ENCODE measurements at regions not wholly inside any gene's neighbourhood (a gene's known extent, or its start where the extent isn't known, plus 50 kb on each side); places are given as distances from the start of the nearest gene placed in this dataset.

DNA sequence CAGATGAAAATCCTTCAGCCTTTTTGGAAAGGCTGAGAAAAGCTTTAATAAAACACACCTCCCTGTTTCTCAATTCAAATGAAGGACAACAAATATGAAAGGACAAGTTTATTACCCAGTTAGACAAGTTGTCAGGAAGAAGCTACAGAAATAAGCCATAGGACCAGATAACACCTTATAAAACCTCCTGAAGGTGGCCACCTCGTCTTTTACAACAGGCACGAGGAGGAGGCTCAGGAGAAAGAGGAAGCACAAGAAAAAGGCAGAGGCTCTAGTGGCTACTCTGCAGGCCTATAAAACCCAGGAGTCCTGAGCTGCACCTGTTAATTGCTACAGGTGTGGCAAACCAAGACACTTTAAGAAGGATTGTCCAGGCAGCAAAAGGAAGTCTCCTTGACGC, 352.1 kb upstream of the CDH18 start:
- Histone ChIP-seq H3K4me2 (ENCODE audit: low read length) (no peak overlapping the region), H3K27me3 (ENCODE audit: control insufficient read depth, insufficient read depth, low read length) (no peaks in the 10 kb centered on the region)

GRCh38 chr5:20335978-20336377, 348.0 kb upstream of the CDH18 start:
- no peaks in the 10 kb centered on the region for H3K27me3 ChIP-seq (ENCODE audit: control insufficient read depth, insufficient read depth, low read length)
- no peak overlapping the region for H3K4me2 ChIP-seq (ENCODE audit: low read length)
- no peak overlapping the region for H2AFZ ChIP-seq
- H3K27ac ChIP-seq = no peak overlapping the region
- H3K9me3 ChIP-seq (ENCODE audit: control insufficient read depth, low read length) = no peaks in the 10 kb centered on the region
- no peaks in the 10 kb centered on the region for H3K4me1 ChIP-seq
- TF ChIP-seq, protein P1, sequence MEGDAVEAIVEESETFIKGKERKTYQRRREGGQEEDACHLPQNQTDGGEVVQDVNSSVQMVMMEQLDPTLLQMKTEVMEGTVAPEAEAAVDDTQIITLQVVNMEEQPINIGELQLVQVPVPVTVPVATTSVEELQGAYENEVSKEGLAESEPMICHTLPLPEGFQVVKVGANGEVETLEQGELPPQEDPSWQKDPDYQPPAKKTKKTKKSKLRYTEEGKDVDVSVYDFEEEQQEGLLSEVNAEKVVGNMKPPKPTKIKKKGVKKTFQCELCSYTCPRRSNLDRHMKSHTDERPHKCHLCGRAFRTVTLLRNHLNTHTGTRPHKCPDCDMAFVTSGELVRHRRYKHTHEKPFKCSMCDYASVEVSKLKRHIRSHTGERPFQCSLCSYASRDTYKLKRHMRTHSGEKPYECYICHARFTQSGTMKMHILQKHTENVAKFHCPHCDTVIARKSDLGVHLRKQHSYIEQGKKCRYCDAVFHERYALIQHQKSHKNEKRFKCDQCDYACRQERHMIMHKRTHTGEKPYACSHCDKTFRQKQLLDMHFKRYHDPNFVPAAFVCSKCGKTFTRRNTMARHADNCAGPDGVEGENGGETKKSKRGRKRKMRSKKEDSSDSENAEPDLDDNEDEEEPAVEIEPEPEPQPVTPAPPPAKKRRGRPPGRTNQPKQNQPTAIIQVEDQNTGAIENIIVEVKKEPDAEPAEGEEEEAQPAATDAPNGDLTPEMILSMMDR (IDR thresholded peaks at IDR 0.05) = no peak
- H3K9ac ChIP-seq = no peak overlapping the region
- no peaks in the 10 kb centered on the region for H3K79me2 ChIP-seq
- H3K4me3 ChIP-seq (ENCODE audit: low read depth, low read length) = no peak overlapping the region
- H3K36me3 ChIP-seq (ENCODE audit: control insufficient read depth, insufficient read depth, low read length) = no peaks in the 10 kb centered on the region

More for the DNA sequence above, 352.1 kb upstream of the CDH18 start:
- TF ChIP-seq, protein P1 (IDR thresholded peaks at IDR 0.05) = no peak
- Histone ChIP-seq H3K36me3 (ENCODE audit: control insufficient read depth, insufficient read depth, low read length) (no peaks in the 10 kb centered on the region), H3K9me3 (ENCODE audit: control insufficient read depth, low read length) (no peaks in the 10 kb centered on the region), H3K9ac (no peak overlapping the region), H3K4me1 (no peaks in the 10 kb centered on the region), H3K4me3 (ENCODE audit: low read depth, low read length) (no peak overlapping the region), H3K79me2 (no peaks in the 10 kb centered on the region), H2AFZ (no peak overlapping the region), H3K27ac (no peak overlapping the region)

- Histone ChIP-seq H3K9me3 (ENCODE audit: control insufficient read depth, low read length) (no peaks in the 10 kb centered on the region), H3K4me1 (no peaks in the 10 kb centered on the region), H3K79me2 (no peaks in the 10 kb centered on the region), H2AFZ (no peak overlapping the region), H3K4me2 (ENCODE audit: low read length) (no peak overlapping the region), H3K36me3 (ENCODE audit: control insufficient read depth, insufficient read depth, low read length) (no peaks in the 10 kb centered on the region), H3K27ac (no peak overlapping the region), H3K27me3 (ENCODE audit: control insufficient read depth, insufficient read depth, low read length) (no peaks in the 10 kb centered on the region), H3K4me3 (ENCODE audit: low read depth, low read length) (no peak overlapping the region), H3K9ac (no peak overlapping the region)
- TF ChIP-seq, protein P1 (IDR thresholded peaks at IDR 0.05) = no peak
Measured at GRCh38 chr5:20331826-20332225, 343.8 kb upstream of the CDH18 start.

DNA sequence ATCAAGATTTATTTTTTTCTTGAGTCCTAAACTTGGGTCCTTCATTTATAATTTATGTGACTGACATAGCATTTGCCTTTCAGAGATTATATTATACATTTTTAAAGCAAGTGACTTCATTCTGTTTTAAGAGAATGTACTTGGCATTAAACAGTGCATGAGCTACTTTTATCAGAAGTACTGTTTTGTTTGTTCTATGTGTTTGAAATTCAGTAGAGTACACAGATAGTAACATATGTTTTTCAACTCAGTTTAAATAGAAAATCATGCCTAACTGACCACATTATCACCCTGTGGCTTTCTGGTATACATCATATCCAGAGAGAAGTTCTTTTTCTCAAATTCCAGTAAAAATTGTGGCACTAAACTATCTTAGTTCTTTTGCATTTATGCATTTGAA, 335.3 kb upstream of the CDH18 start:
- Histone ChIP-seq H3K36me3 (ENCODE audit: control insufficient read depth, insufficient read depth, low read length) (no peaks in the 10 kb centered on the region), H3K27me3 (ENCODE audit: control insufficient read depth, insufficient read depth, low read length) (no peaks in the 10 kb centered on the region), H3K4me2 (ENCODE audit: low read length) (no peak overlapping the region), H2AFZ (no peak overlapping the region), H3K9me3 (ENCODE audit: control insufficient read depth, low read length) (no peaks in the 10 kb centered on the region), H3K9ac (no peak overlapping the region), H3K27ac (no peak overlapping the region), H3K4me3 (ENCODE audit: low read depth, low read length) (no peak overlapping the region), H3K4me1 (no peaks in the 10 kb centered on the region), H3K79me2 (no peaks in the 10 kb centered on the region)
- TF ChIP-seq, protein P1 (IDR thresholded peaks at IDR 0.05) = no peak

GRCh38 chr5:20307391-20307790, 319.4 kb upstream of the CDH18 start:
- Histone ChIP-seq H3K9ac (no peak overlapping the region), H3K9me3 (ENCODE audit: control insufficient read depth, low read length) (no peaks in the 10 kb centered on the region), H3K79me2 (no peaks in the 10 kb centered on the region), H3K27ac (no peak overlapping the region), H3K4me2 (ENCODE audit: low read length) (no peak overlapping the region), H2AFZ (no peak overlapping the region), H3K4me3 (ENCODE audit: low read depth, low read length) (no peak overlapping the region), H3K4me1 (no peaks in the 10 kb centered on the region), H3K36me3 (ENCODE audit: control insufficient read depth, insufficient read depth, low read length) (no peaks in the 10 kb centered on the region), H3K27me3 (ENCODE audit: control insufficient read depth, insufficient read depth, low read length) (no peaks in the 10 kb centered on the region)
- TF ChIP-seq, protein P1 (IDR thresholded peaks at IDR 0.05) = no peak
